ENCODE measurements at regions not wholly inside any gene's neighbourhood (a gene's known extent, or its start where the extent isn't known, plus 50 kb on each side); places are given as distances from the start of the nearest gene placed in this dataset.

- Histone ChIP-seq H3K27ac (no peak overlapping the region), H3K36me3 (no peaks in the 10 kb centered on the region), H3K4me1 (no peaks in the 10 kb centered on the region), H3K9me3 (no peaks in the 10 kb centered on the region), H3K4me3 (no peak overlapping the region), H3K27me3 (ENCODE audit: low read depth) (no peaks in the 10 kb centered on the region)
- TF ChIP-seq, protein P1, sequence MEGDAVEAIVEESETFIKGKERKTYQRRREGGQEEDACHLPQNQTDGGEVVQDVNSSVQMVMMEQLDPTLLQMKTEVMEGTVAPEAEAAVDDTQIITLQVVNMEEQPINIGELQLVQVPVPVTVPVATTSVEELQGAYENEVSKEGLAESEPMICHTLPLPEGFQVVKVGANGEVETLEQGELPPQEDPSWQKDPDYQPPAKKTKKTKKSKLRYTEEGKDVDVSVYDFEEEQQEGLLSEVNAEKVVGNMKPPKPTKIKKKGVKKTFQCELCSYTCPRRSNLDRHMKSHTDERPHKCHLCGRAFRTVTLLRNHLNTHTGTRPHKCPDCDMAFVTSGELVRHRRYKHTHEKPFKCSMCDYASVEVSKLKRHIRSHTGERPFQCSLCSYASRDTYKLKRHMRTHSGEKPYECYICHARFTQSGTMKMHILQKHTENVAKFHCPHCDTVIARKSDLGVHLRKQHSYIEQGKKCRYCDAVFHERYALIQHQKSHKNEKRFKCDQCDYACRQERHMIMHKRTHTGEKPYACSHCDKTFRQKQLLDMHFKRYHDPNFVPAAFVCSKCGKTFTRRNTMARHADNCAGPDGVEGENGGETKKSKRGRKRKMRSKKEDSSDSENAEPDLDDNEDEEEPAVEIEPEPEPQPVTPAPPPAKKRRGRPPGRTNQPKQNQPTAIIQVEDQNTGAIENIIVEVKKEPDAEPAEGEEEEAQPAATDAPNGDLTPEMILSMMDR (IDR thresholded peaks at IDR 0.05), result no peak
- DNase-seq (no peak), ATAC-seq (no peak)
- intact Hi-C loops (cut with DNase I), result no loop called here
Observed at GRCh38 chr3:23146163-23146562, 57.0 kb upstream of the UBE2E2 start.

DNA sequence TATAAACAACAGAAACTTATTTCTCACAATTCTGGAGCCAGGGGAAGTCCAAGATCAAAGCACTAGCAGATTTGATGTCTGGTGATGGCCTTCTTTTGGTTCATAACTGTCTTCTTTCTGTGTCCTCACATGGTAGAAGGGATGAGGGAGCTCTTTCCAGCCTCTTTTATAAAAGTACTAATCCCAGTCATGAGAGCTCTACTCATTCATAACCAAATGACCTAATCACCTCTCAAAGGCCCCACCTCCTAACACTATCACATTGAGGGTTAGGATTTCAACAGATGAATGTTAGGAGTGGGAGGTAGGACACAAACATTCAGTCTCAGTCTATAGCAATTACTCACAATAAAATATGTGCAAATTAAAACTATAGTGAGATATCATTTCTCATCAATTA lies 50.1 kb upstream of the UBE2E2 start:
- H3K4me3 ChIP-seq, result no peak overlapping the region
- no peak for DNase-seq
- H3K27me3 ChIP-seq (ENCODE audit: low read depth), result no peaks in the 10 kb centered on the region
- H3K36me3 ChIP-seq, result no peaks in the 10 kb centered on the region
- intact Hi-C loops (cut with DNase I), result no loop called here
- H3K27ac ChIP-seq, result no peak overlapping the region
- peaks cover 9% of the 10 kb centered on the region for H3K9me3 ChIP-seq
- ATAC-seq, result no peak
- H3K4me1 ChIP-seq, result no peaks in the 10 kb centered on the region
- TF ChIP-seq, protein P1 (IDR thresholded peaks at IDR 0.05), result no peak
